K562 (cell line): ENCODE measurements at regions not wholly inside any gene's neighbourhood (a gene's known extent, or its start where the extent isn't known, plus 50 kb on each side); places are given as distances from the start of the nearest gene placed in this dataset.

Experiments
- ATAC-seq: fragments of 200-7000 bp; cut with Tn5 transposase; 3 replicates; pipeline ENCODE4 v1.9.1; 2020; ENCODE audit warnings: moderate library complexity
- BruUV-seq: library from RNA; stranded (reverse); fragments of 400-500 nt; replicated peaks from 2 replicates; lab custom pipeline; 2021; lab: Mats Ljungman, UMichigan
- CTCF ChIA-PET: fragments of 300-600 bp; formaldehyde crosslinking; extraction: SDS; loops from one replicate; lab custom pipeline; 2021; ENCODE audit warnings: low intra/inter-chr PET ratio; lab: Yijun Ruan, JAX
- POLR2A ChIA-PET: fragments of 300-600, 350-650 bp; sonication (Branson Sonifier 250); formaldehyde crosslinking; extraction: SDS; loops from one replicate; lab custom pipeline; 2021; ENCODE audit warnings: antibody characterized with exemption, inconsistent platforms; lab: Yijun Ruan, JAX
- DNase-seq, 4 experiments: peaks; one replicate each; pipeline versions ENCODE4 v3.0.0 to v3.0.0-alpha.2; 2011 to 2018; ENCODE audit warnings: low spot score in 3 of 4, mixed read lengths in 3 of 4; ENCODE audit errors: extremely low read depth in 1 of 4
- FAIRE-seq: peaks from 2 replicates; lab custom pipeline; 2011; peaks lifted over from hg19 to GRCh38; lab: Jason Lieb, UNC
- H2AFZ ChIP-seq: 2 replicates; pipeline ENCODE4 v1.6.0; 2011; ENCODE audit warnings: low read depth, low read length, control low read depth, inconsistent platforms
- H3K27ac ChIP-seq: fragments of 200-600 bp; 3 replicates; pipeline ENCODE4 v1.8.0; 2011; ENCODE audit warnings: low read depth, mild to moderate bottlenecking, control low read depth, inconsistent platforms, low read length, moderate library complexity, mixed read lengths; ENCODE audit errors: extremely low read depth
- H3K27me3 ChIP-seq, 2 experiments: fragments of 300-600 bp in 1 of 2; 2 replicates in 1 of 2; 3 replicates in 1 of 2; pipeline versions ENCODE4 v1.6.0 to v1.8.0; 2011; ENCODE audit warnings: inconsistent platforms in 2 of 2, low read length in 2 of 2, mild to moderate bottlenecking in 1 of 2, mixed read lengths in 1 of 2, moderate library complexity in 1 of 2; ENCODE audit not compliant: control insufficient read depth in 2 of 2, insufficient read depth in 2 of 2
- H3K36me3 ChIP-seq: fragments of 300-600 bp; 3 replicates; pipeline ENCODE4 v1.8.0; 2011; ENCODE audit warnings: mild to moderate bottlenecking, low read length, inconsistent platforms; ENCODE audit not compliant: control insufficient read depth, insufficient read depth
- H3K4me1 ChIP-seq, 2 experiments: fragments of 200-600 bp in 1 of 2; replicated peaks in 1 of 2; 2 replicates in 1 of 2; 3 replicates in 1 of 2; pipeline versions ENCODE4 v1.5.1 to v1.8.0; 2011; ENCODE audit warnings: inconsistent platforms in 2 of 2, low read length in 2 of 2, mild to moderate bottlenecking in 1 of 2, mixed read lengths in 1 of 2, moderate library complexity in 1 of 2; ENCODE audit not compliant: control insufficient read depth in 2 of 2, insufficient read depth in 2 of 2
- H3K4me2 ChIP-seq: 2 replicates; pipeline ENCODE4 v1.6.1; 2011; ENCODE audit warnings: low read length, control low read depth, inconsistent platforms, mixed read lengths; ENCODE audit not compliant: insufficient read depth
- H3K4me3 ChIP-seq: fragments of 200-600 bp; sonication (generic), shearing (Covaris generic); 2 replicates; pipeline ENCODE4 v1.5.1; 2016; ENCODE audit warnings: control low read depth, inconsistent platforms
- H3K79me2 ChIP-seq: fragments of 200-600 bp; 3 replicates; pipeline ENCODE4 v1.8.0; 2011; ENCODE audit warnings: low read length, inconsistent platforms; ENCODE audit not compliant: control insufficient read depth, insufficient read depth
- H3K9ac ChIP-seq, 2 experiments: 2 replicates each; pipeline versions ENCODE4 v1.6.0 to v1.6.1; 2011; ENCODE audit warnings: low read depth in 2 of 2, low read length in 2 of 2, control low read depth in 1 of 2, inconsistent platforms in 1 of 2, mild to moderate bottlenecking in 1 of 2, mixed read lengths in 1 of 2; ENCODE audit not compliant: insufficient read depth in 1 of 2
- H3K9me1 ChIP-seq: one replicate; pipeline ENCODE4 v1.6.0; 2011; ENCODE audit warnings: inconsistent platforms, mild to moderate bottlenecking, low read length, moderate library complexity; ENCODE audit not compliant: control insufficient read depth, insufficient read depth
- H3K9me3 ChIP-seq: replicated peaks from 2 replicates; pipeline ENCODE4 v1.5.1; 2011; ENCODE audit warnings: low read depth, low read length, inconsistent platforms; ENCODE audit not compliant: control insufficient read depth, insufficient read depth
- H4K20me1 ChIP-seq: replicated peaks from 2 replicates; pipeline ENCODE4 v1.6.1; 2011; ENCODE audit warnings: low read length, inconsistent platforms, mixed read lengths; ENCODE audit not compliant: control insufficient read depth, insufficient read depth
- BRD9 ChIP-seq: fragments of 450-650 bp; IDR thresholded peaks from 2 replicates; pipeline ENCODE4 v1.6.1; 2018; ENCODE audit warnings: low read depth; ENCODE audit not compliant: partially characterized antibody
- C11orf30 ChIP-seq: fragments of 450-650 bp; IDR thresholded peaks from 2 replicates; pipeline ENCODE4 v1.6.1; 2016; ENCODE audit warnings: low read depth, mild to moderate bottlenecking
- CXXC5 ChIP-seq: fragments of 250-450 bp; sonication (Bioruptor Pico); IDR thresholded peaks from 2 replicates; pipeline ENCODE4 v1.8.0; 2022; ENCODE audit warnings: inconsistent platforms, mild to moderate bottlenecking, moderate library complexity
- DPF2 ChIP-seq: fragments of 450-650 bp; IDR thresholded peaks from 2 replicates; pipeline ENCODE4 v1.6.1; 2016
- MAFG ChIP-seq: fragments of 450-650 bp; conservative IDR thresholded peaks from 2 replicates; pipeline ENCODE4 v1.6.1; 2016; ENCODE audit warnings: missing genetic modification characterization, missing compliant biosample characterization
- NFE2 ChIP-seq: IDR thresholded peaks from 2 replicates; pipeline ENCODE4 v1.6.1; 2014; ENCODE audit warnings: antibody characterized with exemption, low read depth
- NFE2L1 ChIP-seq: fragments of 450-650 bp; IDR thresholded peaks from 2 replicates; pipeline ENCODE4 v1.6.1; 2016; ENCODE audit warnings: missing genetic modification characterization, low read depth, mild to moderate bottlenecking, missing compliant biosample characterization, moderate library complexity, borderline replicate concordance
- TAF15 ChIP-seq: fragments of 200-400 bp; formaldehyde crosslinking; IDR thresholded peaks from 2 replicates; pipeline ENCODE4 v1.6.1; 2017; ENCODE audit warnings: mild to moderate bottlenecking, low read depth, low read length, moderate library complexity
- ZBTB12 ChIP-seq: fragments of 250-450 bp; sonication (Bioruptor Pico); IDR thresholded peaks from 2 replicates; pipeline ENCODE4 v1.4.0; 2020
- WGBS: fragments of 100-300 bp; shearing (Covaris generic); methylation state at CpG from one replicate; pipeline ENCODE4 v1.1.6; 2016; ENCODE audit warnings: low coverage, mixed read lengths; ENCODE audit not compliant: insufficient coverage; ENCODE audit errors: missing lambda C conversion rate; 5-methylcytosine and 5-hydroxymethylcytosine counted together
- in situ Hi-C: fragments of 300-500 bp; cut with MboI; formaldehyde crosslinking; loops from 4 replicates; pipeline ENCODE4 v1.15.0; 2018; ENCODE audit warnings: inconsistent platforms, mixed read lengths
- intact Hi-C: fragments of 100-400 bp; cut with micrococcal nuclease; formaldehyde crosslinking; loops from 2 replicates; pipeline ENCODE4 v1.14.2; 2022
- TF ChIP-seq, protein P1 (sequence below): fragments of 450-650 bp; IDR thresholded peaks from 2 replicates; pipeline ENCODE4 v1.6.1; 2016; ENCODE audit warnings: antibody characterized with exemption
- TF ChIP-seq, protein P2 (sequence below): sonication (generic); formaldehyde crosslinking; IDR thresholded peaks from 2 replicates; pipeline ENCODE4 v1.8.1; 2023; ENCODE audit warnings: mild to moderate bottlenecking, missing genetic modification reagents
- TF ChIP-seq, protein P3 (sequence below): fragments of 450-650 bp; IDR thresholded peaks from 2 replicates; pipeline ENCODE4 v1.6.1; 2016
- TF ChIP-seq, protein P4 (sequence below): fragments of 450-650 bp; formaldehyde crosslinking; IDR thresholded peaks from 2 replicates; pipeline ENCODE4 v1.4.0; 2022; ENCODE audit warnings: missing genetic modification characterization

DNA sequence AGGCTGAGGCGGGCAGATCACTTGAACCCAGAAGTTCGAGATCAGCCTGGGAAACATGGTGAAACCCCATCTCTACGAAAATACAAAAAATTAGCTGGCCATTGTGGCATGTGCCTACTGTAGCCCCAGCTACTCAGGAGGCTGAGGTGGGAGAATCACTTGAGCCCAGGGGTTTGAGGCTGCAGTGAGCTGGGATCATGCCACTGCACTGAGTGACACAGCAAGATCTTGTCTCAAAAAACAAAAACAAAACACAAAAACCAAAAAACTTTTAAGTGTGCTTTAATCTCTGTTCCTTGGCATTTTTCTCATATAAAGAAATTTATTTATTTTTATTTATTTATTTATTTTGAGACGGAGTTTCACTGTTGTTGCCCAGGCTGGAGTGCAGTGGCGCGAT, 208.2 kb downstream of the URB2 start:
- POLR2A ChIA-PET: interaction anchor here (0.6 to 1.1 kb wide), 2 partner anchors 28 to 531 kb away, joined by 3 to 4 read pairs; no protein-coding TSS in a partner anchor
- Histone ChIP-seq H3K9ac (no peak overlapping the region), H3K36me3 (no peaks in the 10 kb centered on the region), H2AFZ (no peak overlapping the region), H3K4me1 (no peaks in the 10 kb centered on the region)
- peak; percentile 51; the same call in 1 of the 3 replicates for ATAC-seq
- TF ChIP-seq ZBTB12 (no peak), TAF15 (no peak), NFE2L1 (tag) (peak; percentile 16; the same call in 1 of the 2 replicates), DPF2 (no peak), CXXC5 (CRISPR knock-in tag) (no peak), NFE2 (peak; percentile 72), BRD9 (no peak), MAFG (peak; percentile 51), C11orf30 (peak; percentile 17; the same call in 1 of the 2 replicates)
- TF ChIP-seq, protein P1, sequence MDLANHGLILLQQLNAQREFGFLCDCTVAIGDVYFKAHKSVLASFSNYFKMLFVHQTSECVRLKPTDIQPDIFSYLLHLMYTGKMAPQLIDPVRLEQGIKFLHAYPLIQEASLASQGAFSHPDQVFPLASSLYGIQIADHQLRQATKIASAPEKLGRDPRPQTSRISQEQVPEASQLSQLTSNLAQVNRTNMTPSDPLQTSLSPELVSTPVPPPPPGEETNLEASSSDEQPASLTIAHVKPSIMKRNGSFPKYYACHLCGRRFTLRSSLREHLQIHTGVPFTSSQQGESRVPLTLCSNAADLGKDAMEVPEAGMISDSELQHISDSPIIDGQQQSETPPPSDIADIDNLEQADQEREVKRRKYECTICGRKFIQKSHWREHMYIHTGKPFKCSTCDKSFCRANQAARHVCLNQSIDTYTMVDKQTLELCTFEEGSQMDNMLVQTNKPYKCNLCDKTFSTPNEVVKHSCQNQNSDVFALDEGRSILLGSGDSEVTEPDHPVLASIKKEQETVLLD: no peak
- TF ChIP-seq, protein P2, sequence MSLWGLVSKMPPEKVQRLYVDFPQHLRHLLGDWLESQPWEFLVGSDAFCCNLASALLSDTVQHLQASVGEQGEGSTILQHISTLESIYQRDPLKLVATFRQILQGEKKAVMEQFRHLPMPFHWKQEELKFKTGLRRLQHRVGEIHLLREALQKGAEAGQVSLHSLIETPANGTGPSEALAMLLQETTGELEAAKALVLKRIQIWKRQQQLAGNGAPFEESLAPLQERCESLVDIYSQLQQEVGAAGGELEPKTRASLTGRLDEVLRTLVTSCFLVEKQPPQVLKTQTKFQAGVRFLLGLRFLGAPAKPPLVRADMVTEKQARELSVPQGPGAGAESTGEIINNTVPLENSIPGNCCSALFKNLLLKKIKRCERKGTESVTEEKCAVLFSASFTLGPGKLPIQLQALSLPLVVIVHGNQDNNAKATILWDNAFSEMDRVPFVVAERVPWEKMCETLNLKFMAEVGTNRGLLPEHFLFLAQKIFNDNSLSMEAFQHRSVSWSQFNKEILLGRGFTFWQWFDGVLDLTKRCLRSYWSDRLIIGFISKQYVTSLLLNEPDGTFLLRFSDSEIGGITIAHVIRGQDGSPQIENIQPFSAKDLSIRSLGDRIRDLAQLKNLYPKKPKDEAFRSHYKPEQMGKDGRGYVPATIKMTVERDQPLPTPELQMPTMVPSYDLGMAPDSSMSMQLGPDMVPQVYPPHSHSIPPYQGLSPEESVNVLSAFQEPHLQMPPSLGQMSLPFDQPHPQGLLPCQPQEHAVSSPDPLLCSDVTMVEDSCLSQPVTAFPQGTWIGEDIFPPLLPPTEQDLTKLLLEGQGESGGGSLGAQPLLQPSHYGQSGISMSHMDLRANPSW (CRISPR knock-in tag): no peak
- TF ChIP-seq, protein P3, sequence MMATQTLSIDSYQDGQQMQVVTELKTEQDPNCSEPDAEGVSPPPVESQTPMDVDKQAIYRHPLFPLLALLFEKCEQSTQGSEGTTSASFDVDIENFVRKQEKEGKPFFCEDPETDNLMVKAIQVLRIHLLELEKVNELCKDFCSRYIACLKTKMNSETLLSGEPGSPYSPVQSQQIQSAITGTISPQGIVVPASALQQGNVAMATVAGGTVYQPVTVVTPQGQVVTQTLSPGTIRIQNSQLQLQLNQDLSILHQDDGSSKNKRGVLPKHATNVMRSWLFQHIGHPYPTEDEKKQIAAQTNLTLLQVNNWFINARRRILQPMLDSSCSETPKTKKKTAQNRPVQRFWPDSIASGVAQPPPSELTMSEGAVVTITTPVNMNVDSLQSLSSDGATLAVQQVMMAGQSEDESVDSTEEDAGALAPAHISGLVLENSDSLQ: 0 out of 2 replicates have a peak, but pooled peaks have one; percentile 7
- TF ChIP-seq, protein P4, sequence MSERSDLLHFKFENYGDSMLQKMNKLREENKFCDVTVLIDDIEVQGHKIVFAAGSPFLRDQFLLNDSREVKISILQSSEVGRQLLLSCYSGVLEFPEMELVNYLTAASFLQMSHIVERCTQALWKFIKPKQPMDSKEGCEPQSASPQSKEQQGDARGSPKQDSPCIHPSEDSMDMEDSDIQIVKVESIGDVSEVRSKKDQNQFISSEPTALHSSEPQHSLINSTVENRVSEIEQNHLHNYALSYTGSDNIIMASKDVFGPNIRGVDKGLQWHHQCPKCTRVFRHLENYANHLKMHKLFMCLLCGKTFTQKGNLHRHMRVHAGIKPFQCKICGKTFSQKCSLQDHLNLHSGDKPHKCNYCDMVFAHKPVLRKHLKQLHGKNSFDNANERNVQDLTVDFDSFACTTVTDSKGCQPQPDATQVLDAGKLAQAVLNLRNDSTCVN (CRISPR knock-in tag): no peak
- TF ChIP-seq, all 486 proteins: peak for 5
- H3K4me3 ChIP-seq: no peak overlapping the region
- no peaks in the 10 kb centered on the region for H3K9me1 ChIP-seq
- FAIRE-seq: peak; percentile 44
- no peak for DNase-seq
- H4K20me1 ChIP-seq: no peaks in the 10 kb centered on the region
- in situ Hi-C loops (no loop called here), intact Hi-C loops (no loop called here)
- H3K27ac ChIP-seq: no peak overlapping the region
- H3K4me2 ChIP-seq: no peak overlapping the region
- H3K9me3 ChIP-seq: no peaks in the 10 kb centered on the region
- CTCF ChIA-PET: no interaction called here
- no TSS peak for BruUV-seq
- H3K27me3 ChIP-seq: peaks cover 11% of the 10 kb centered on the region in 2 experiments; a peak in 3 of 5 replicates
- no peaks in the 10 kb centered on the region for H3K79me2 ChIP-seq
- WGBS: 7% methylated on average over 6 of the region's 6 CpGs
